ENCODE measurements at regions not wholly inside any gene's neighbourhood (a gene's known extent, or its start where the extent isn't known, plus 50 kb on each side); places are given as distances from the start of the nearest gene placed in this dataset.
A peak's percentile ranks its signal among the peaks of the same experiment; 100 is the strongest.
"Not testable (repeated sequence)": the region's sequence is repeated elsewhere in the genome, so short reads cannot be mapped to it uniquely, and the experiment has no call there.

DNA sequence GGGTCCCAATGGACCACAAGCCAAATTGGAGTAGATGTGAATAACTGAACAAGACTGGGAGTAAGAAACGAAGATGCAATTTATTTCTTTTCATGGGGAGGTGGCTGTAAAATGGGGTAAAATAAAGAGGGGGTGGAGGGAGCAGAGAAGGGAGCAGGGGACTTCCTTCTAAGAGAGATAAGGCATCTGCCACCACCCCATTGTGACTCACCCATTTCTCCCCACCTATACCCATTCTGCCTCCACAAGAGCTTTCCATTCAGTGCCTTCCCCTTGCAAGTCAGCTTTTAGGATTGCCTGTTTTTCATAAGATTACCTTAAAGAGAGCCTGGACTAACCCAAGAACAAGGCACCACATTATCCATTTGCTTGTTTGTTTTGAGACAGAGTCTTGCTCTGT is 87.1 kb upstream of the PAX2 start:
- no peak for DNase-seq (ENCODE audit: extremely low read depth in 1 of 11, low read depth in 9 of 11, low spot score in 4 of 11)

DNA sequence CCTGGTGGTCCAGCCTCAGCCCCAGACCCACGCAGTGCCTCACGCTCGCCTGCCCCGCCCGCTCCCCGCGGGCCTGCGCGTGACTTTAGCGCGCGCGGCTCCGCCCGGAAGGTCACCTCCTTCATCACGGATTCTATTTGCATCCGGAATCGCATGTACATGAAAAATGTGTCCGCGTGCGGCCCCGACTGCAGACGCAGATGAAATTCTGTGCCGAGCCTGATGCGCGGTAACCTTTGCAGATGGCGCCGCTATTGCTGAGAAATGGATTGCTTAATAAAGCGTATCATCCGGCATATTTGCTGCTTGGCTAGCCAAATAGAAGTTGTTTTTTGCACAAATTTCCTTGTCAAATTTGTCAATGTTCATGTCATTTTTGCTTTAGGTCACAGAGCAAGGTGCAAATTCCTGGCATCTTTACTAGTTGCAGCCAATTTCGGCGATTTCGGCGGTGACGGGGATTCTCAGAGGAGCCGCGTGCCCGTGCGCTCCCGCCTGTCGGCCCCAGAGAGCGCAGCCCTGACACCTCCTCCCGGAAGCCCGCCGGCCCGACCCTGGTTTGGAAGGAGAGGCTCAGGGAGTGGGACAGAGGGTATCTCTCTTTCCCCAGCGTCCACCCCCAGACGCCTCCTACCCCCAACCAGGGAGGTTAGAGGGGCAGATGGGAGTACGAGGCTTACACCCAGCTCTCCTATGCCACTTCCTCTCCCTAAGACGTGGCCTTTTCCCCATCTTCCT is 85.9 kb upstream of the PAX2 start:
- no peak for DNase-seq (ENCODE audit: extremely low read depth in 1 of 11, low read depth in 9 of 11, low spot score in 4 of 11)

DNA sequence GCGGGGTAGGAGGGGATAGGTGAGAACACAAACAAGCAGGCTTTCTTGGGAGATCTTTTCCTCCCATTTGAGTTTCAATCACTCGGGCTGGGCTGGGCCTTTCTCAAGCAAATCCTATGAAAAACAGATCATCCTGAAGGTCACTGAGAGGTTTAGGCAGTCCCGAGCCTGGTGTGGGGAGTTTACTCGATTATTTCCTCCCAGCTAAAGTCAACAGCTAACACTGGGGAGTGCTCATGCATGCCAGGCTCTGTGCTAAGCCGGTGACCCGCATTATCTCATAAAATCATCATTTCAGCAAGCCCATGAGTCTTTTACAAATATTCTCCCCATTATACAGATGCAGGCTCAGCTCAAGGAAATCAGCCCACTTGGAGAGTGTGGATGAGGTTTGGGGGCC is 85.0 kb upstream of the PAX2 start:
- DNase-seq (ENCODE audit: extremely low read depth in 1 of 11, low read depth in 9 of 11, low spot score in 4 of 11) = no peak

DNA sequence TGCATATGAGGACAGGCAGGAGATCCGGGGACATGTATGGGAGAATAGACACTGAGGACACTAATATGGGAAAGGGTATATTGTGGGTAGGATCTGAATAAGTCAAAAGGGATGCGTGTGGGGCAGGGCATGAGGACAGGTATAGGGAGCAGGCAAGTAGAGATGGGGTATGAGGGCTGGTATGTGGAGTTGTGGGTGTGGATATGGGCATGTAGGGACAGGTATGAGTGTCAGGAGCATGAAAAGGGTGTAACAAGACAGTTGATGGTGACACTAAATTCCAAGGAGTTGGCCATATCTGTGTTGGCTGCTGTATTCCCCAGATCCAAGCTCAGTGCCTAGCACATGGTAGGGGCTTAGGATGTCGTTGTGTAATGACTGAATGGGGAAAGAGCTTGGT is 84.4 kb upstream of the PAX2 start:
- no peak for DNase-seq (ENCODE audit: extremely low read depth in 1 of 11, low read depth in 9 of 11, low spot score in 4 of 11)

DNA sequence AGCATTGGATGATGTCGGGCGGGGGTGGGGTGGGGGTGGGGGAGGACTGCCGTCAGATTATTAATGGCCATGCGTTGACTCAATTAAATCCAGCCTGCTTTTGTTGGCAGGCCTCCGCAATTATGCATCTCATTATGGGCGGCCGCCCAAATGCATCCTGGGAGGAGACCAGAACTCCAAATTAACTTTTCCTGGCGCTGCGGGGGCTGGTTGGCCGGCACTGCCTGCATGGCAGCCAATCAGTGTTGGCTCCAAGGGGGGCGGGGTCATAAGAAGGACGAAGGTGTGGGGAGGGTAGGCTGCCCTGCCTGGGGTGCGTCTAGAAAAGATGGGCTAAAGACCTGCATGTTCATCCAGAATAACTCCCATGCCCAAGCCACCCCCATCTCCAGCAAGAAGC is 83.9 kb upstream of the PAX2 start:
- no peak for DNase-seq (ENCODE audit: extremely low read depth in 1 of 11, low read depth in 9 of 11, low spot score in 4 of 11)

DNA sequence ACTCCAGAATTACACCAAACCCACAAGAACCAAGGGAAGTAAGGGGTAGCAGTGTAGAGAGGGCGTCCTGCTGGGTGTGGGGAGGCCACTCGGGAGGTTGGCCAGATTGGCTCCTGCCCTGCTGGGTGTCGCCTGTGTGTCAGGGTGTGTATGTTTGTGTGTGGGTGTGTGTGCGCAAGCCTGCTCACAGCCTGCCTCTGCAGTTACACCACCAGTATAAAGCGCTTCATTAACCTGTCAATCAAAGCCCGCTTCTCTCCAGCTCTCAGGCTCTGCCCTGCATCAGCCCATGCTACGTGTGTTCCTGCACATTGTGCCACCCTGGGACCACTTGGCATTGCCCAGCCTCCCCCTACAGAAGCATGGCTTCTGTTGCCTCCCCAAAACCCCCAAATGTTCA is 83.3 kb upstream of the PAX2 start:
- DNase-seq (ENCODE audit: extremely low read depth in 1 of 11, low read depth in 9 of 11, low spot score in 4 of 11) = peak in 3 of 11 donors; percentile 70 to 90 (median 84)

DNA sequence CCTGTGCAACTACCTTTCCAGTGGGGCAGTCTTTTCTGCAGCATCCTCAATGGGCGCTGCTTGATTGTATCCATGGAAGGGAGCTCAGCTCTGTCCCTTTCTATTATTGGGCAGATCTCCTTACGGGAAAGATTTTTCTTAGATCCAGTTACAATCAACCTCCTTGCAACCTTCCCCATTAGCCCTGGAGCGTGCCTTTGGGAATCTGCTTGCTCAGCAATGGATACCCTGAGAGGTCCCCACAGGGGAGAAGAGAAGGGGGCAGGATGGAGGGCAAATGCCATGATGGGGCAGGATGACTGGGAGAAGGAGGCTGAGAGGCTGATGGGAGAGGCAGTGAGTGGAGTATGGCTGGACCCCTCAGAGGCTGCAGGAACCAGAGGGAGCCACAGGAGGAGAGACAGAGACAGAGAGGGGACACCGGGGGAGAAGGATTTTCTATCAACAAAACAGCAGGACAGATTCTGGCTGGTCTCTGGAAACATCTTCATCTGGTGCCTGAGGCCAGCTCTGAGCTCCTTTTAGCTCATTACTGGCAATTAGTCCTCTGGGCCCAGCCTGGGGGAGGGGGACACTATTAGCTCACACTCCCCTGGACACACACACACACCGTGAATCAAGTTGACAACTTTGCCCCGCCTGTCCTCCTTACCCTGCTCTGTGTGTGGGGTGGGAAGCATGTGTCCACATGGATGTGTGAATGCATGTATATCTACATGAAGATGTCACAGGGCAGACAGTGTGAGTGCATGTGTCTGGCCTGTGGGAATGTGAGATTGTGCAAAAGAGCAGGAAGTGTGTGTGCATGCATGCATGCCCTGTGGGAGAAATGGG is 80.8 kb upstream of the PAX2 start:
- DNase-seq (ENCODE audit: extremely low read depth in 1 of 11, low read depth in 9 of 11, low spot score in 4 of 11) = no peak

DNA sequence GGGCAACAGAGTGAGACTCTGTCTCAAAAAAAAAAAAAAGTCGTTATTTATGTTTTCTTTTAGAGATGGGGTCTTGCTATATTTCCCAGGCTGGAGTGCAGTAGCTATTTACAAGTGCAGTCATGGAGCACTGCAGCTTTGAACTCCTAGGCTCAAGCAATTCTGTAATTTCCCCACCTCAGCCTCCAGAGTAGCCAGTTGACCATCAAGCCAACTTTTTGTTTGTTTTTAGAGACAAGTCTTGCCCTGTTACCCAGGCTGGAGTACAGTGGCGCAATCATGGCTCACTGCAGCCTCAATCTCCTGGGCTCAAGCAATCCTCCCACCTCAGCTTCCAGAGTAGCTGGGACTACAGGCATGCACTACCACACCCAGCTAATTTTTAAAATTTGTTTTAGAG is 78.7 kb upstream of the PAX2 start:
- not testable (repeated sequence) for DNase-seq (ENCODE audit: extremely low read depth in 1 of 11, low read depth in 9 of 11, low spot score in 4 of 11)

DNA sequence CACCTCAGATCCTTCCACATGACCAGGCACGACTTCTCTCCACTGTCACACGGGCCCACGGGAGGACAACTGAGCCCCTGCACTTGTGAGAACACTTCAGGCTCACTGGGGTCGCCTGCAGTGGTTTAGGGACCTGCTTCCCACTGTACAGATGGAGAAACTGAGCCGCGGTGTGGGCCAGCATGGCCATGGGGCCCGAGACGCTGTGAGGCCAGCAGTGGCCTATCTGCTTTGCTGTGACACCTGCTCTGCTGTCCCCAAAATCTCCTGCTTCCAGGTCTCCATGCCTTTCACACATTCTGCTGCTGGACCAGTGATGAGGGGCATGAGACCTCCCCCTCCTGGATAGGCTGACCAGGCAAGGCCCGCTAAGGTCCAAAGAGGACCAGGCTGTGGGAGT is 75.8 kb upstream of the PAX2 start:
- no peak for DNase-seq (ENCODE audit: extremely low read depth in 1 of 11, low read depth in 9 of 11, low spot score in 4 of 11)

DNA sequence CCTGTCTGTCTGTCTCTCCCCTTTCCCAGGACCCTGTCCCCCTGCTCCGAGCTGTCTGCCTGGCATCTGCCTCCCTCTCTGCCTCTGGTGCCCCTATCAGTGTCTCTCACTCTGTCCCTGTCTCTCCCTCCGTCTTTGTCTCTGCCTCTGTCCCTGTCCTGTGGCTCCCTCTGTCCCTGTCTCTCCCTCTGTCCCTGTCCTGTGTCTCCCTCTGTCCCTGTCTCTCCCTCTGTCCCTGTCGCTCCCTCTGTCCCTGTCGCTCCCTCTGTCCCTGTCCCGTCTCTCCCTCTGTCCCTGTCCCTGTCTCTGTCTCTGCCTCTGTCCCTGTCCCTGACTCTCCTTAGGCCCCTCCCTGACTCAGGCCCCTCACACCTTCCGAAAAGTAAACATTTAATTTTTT is 75.0 kb upstream of the PAX2 start:
- no peak for DNase-seq (ENCODE audit: extremely low read depth in 1 of 11, low read depth in 9 of 11, low spot score in 4 of 11)

DNA sequence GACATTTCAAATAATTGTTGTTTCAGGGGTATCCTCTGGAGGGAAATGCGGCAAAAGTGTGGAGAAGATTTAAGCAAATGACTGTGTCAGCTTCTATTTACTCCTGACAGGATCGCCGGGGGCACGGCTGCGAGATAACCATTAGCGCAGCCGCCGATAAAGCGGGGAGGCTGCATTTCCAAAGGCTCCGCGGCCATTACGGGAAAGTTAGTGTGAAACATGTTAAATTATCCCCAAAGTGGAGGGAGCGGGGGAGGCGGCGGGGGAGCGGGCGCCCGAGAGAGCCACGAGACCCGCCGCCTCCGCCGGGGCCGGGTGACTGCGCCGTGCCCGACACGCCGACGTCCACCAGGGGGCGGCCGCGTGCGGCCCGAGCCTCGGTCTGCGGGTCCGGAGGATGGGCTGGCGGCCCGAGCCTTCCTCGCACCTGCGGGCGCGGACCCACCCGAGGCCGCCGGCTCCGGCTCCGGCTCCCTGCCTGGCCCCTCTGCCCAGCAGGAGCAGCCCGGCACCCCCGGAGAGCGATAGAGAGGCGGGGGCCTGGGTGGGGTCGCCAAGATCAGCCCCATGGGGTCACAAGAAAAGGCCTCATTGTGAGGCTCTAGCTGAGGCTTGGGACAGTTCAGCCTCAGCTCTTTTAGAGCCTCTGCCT is 74.4 kb upstream of the PAX2 start:
- DNase-seq (ENCODE audit: extremely low read depth in 1 of 11, low read depth in 9 of 11, low spot score in 4 of 11) = no peak

DNA sequence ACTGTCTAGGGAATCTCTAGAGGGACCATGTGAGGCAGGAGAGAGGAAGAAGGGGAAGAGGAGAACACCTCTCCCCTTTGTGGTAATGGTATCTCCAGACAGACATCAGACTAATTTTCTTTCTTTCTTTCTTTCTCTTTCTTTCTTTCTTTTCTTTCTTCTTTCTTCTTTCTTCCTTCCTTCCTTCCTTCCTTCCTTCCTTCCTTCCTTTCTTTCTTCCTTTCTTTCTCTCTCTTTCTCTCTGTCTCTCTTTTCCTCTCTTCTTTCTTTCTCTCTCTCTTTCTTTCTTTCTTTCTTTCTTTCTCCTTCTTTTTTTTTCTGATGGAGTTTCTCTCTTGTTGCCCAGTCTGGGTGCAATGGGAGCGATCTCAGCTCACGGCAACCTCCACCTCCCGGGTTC is 73.2 kb upstream of the PAX2 start:
- no peak for DNase-seq (ENCODE audit: extremely low read depth in 1 of 11, low read depth in 9 of 11, low spot score in 4 of 11)

DNA sequence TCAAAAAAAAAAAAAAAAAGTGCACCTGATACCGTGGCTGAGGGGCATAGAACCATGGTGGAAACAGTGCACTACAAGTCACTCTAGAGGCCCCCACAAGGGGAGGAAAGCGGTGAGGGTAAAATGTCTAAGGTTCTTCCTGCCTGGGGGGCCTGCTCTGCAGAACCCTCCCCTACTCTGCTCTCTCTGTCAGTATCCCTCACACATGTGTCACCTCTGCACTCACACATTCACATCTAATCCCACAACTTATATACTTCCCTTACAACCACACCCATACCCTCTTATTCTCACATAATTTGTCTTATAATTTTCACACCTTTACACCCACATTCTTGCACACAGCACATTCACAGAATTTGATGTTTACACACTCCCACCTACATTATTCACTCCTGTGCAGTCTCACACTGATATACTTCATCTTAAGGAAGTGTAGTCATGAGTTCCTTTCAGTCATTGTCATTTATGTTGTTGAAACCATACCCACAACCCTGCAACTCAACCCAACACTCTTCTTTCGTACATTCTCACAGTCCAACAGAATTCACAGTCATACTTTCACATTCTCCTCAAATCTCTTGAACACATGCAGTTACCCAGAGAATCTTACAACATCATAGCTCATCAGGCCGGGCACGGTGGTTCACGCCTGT is 68.0 kb upstream of the PAX2 start:
- DNase-seq (ENCODE audit: extremely low read depth in 1 of 11, low read depth in 9 of 11, low spot score in 4 of 11) = no peak

DNA sequence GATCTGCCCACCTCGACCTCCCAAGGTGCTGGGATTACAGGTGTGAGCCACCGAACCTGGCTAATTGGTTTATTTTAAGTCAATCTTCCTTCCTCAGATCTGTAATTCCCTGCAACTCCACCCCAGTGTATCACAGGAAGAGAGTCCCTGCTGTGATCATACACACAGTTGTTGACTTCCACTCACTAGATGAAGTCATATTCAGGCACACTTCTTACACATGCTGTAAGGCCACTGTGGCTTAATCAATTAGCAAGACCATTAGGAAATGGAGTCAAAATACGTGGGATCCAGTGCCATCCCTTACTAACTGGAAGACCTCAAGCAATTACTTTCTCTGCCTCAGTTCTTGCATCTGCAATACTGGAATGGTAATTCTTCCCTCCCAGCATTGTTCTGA is 66.1 kb upstream of the PAX2 start:
- DNase-seq (ENCODE audit: extremely low read depth in 1 of 11, low read depth in 9 of 11, low spot score in 4 of 11) = no peak

DNA sequence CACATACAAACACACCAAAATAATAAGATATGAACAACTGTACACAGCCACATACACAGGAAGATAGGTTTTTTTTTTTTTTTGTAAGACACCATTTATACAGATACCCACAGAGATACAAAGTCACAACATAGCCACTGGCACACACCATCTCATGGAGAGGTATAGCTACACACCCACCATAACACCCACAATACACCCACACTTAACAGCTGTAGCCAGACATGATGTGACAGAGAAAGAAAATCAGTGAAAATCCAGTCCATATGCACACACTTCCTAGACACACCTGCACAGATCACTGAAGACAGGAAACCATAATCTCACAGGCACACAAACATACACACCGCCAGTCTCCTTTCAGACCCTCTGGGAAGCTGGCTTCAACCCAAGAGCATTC is 62.4 kb upstream of the PAX2 start:
- no peak for DNase-seq (ENCODE audit: extremely low read depth in 1 of 11, low read depth in 9 of 11, low spot score in 4 of 11)

DNA sequence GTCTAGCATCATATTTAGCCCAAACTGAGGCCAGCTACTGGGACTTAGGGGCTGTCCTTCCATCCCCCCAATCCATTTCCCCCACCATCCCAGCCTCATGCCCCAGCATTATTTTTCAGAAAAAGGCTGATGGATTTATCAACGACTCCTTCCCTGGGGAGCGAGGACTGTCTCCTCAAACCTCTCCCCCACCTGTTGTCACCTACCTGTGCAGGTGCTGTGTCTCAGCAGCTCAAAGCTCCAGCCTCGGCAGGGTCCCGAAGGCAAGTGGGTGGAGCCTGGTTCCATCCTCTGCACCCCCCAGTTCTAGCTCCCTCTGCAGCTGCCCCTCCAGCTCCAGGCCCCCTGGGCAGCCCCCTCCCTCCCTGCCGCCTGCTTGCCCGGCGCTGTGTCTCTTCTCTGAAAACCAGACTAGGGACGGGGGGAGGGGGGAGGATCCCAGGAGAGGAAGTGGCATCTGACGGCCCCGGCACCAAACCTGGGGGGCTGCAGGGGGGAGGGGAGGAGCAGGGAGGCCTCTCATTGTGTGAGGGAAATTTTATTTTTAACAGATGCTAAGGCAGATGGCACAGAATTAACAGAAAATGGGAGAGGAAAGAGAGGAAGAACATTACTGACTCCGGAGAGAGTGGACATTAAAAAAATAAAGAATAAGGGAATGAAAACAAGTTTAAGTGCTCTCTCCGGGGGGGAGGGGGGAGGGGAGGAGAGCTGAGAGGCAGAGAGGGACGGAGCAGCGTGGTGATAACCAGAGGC is 61.7 kb upstream of the PAX2 start:
- DNase-seq (ENCODE audit: extremely low read depth in 1 of 11, low read depth in 9 of 11, low spot score in 4 of 11) = no peak

DNA sequence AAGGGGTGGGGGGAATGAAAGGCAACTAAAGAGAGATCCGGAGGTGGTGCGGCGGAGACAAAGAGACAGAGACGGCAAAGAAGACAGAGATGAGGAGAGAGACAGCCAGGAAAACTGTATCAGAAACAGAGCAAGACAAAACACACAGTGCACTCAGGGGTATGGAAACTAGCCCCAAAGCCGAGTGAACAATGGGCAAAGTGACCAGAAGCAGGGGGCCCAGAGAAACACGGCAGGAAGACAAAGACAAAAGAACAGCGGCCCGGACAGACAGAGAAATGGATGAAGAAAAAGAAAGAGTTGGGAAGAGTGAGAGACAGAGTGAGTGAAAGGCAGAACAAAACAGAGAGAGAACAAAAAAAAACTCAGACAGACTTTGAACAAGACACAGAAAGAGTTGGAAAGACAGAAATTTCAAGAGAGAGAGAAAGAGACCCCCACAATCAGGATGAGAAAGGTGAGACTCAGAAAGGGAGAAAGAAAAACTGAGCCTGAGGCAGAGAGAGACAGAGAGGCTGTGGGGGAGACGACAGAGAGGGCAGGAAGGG is 60.6 kb upstream of the PAX2 start:
- no peak for DNase-seq (ENCODE audit: extremely low read depth in 1 of 11, low read depth in 9 of 11, low spot score in 4 of 11)

DNA sequence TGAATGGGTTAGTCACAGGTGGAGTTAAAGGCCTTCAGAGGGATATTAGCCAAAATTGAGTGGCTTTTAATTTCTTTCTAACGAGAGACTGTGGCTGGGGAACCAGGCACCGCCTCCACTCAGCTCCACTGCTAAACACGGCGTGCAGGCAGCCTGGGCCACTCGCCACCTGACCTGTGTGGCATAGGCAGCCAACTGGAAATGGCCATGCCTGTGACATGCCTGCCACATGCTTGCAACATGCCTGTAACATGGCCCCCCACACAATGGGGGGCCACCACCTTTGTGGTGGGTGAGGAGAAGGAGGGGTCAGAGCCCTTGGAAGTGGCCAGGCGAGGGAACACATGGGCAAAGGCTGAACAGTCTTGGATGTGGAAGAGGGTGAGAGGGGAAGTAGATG is 60.1 kb upstream of the PAX2 start:
- no peak for DNase-seq (ENCODE audit: extremely low read depth in 1 of 11, low read depth in 9 of 11, low spot score in 4 of 11)

Measured in renal cortex interstitium (tissue), 11 donors.